SK-N-MC (cell line): ENCODE measurements at regions not wholly inside any gene's neighbourhood (a gene's known extent, or its start where the extent isn't known, plus 50 kb on each side); places are given as distances from the start of the nearest gene placed in this dataset.

Experiments used
- EZH2 ChIP-seq: fragments of 200-600 bp; sonication (generic); IDR thresholded peaks from one replicate; pipeline ENCODE4 v1.6.1; 2017; ENCODE audit warnings: antibody characterized with exemption
- POLR2AphosphoS5 ChIP-seq: IDR thresholded peaks from 2 replicates; pipeline ENCODE4 v1.6.1; 2012; ENCODE audit warnings: mild to moderate bottlenecking, low read depth, low read length, borderline replicate concordance

DNA sequence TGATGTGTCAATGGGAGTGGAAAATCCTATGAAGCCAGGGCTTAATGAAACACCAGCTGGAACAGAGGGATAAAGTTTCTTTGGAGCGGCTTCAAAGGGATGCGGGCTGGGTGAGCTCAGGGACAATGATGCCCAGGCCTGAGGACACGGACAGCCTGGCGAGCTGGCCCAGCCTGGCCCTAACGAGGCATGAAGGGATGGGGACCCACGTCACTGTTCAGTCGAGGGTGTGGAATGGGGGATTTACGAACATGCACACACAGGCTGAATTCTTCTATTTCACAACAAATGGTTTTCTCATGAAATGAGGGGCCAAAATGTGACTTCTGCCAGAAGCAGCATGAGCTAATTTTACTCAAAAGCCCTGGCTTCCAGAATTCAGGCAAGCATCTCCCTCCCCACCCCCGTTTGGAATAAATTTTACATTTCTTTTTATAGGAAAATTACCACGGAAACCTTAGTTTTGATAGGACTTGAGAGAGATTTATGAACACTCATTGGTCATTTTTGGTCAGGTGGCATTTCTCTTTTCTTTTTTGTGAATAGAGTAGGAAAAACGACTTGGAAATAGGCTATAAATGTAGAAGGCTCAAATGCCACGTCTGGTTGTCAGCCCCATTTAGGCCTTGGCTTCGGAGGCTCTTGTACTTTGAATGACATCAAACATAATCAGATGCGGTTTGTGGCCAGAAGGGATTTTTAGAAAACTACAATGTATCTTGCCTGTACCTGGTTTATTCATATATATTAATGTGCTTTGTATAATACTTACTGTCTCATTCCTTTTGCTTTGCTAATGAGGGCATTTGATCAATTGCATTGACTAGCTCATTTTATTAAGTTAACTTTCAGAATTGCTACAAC is 893.8 kb upstream of the CELF4 start:
- no peak for TF ChIP-seq EZH2
- TF ChIP-seq POLR2AphosphoS5: no peak
